ENCODE measurements at regions not wholly inside any gene's neighbourhood (a gene's known extent, or its start where the extent isn't known, plus 50 kb on each side); places are given as distances from the start of the nearest gene placed in this dataset.

GRCh38 chr7:41134300-41135255 is 568.3 kb downstream of the INHBA start:
- H3K4me1 Mint-ChIP-seq (ENCODE audit: low read depth), result no peaks in the 10 kb centered on the region
- no peak overlapping the region for H3K4me3 Mint-ChIP-seq
- no peak overlapping the region for H3K27ac Mint-ChIP-seq
- no peaks in the 10 kb centered on the region for H3K36me3 Mint-ChIP-seq (ENCODE audit: low read depth)
- H3K9me3 Mint-ChIP-seq, result no peaks in the 10 kb centered on the region
- no peaks in the 10 kb centered on the region for H3K27me3 Mint-ChIP-seq
- intact Hi-C loops (cut with micrococcal nuclease), result no loop called here

- intact Hi-C loops (cut with micrococcal nuclease), result no loop called here
- H3K36me3 Mint-ChIP-seq (ENCODE audit: low read depth), result no peaks in the 10 kb centered on the region
Measured at GRCh38 chr7:41133690-41134299, 569.1 kb downstream of the INHBA start.

GRCh38 chr7:41131956-41132355 is 570.9 kb downstream of the INHBA start:
- no peak overlapping the region for H3K27ac Mint-ChIP-seq
- H3K4me1 Mint-ChIP-seq (ENCODE audit: low read depth), result no peaks in the 10 kb centered on the region
- intact Hi-C loops (cut with micrococcal nuclease), result no loop called here
- H3K9me3 Mint-ChIP-seq, result no peaks in the 10 kb centered on the region
- H3K27me3 Mint-ChIP-seq, result no peaks in the 10 kb centered on the region
- no peaks in the 10 kb centered on the region for H3K36me3 Mint-ChIP-seq (ENCODE audit: low read depth)
- no peak overlapping the region for H3K4me3 Mint-ChIP-seq

More at GRCh38 chr7:41133690-41134299, 569.1 kb downstream of the INHBA start:
- Mint-ChIP-seq H3K9me3 (no peaks in the 10 kb centered on the region), H3K4me1 (ENCODE audit: low read depth) (no peaks in the 10 kb centered on the region), H3K4me3 (no peak overlapping the region), H3K27ac (no peak overlapping the region), H3K27me3 (no peaks in the 10 kb centered on the region)

GRCh38 chr7:41130561-41131236 is 572.2 kb downstream of the INHBA start:
- Mint-ChIP-seq H3K9me3 (no peaks in the 10 kb centered on the region), H3K27me3 (no peaks in the 10 kb centered on the region), H3K4me1 (ENCODE audit: low read depth) (no peaks in the 10 kb centered on the region), H3K36me3 (ENCODE audit: low read depth) (no peaks in the 10 kb centered on the region), H3K4me3 (no peak overlapping the region), H3K27ac (no peak overlapping the region)
- intact Hi-C loops (cut with micrococcal nuclease), result no loop called here

GRCh38 chr7:41130086-41130485 is 572.8 kb downstream of the INHBA start:
- Mint-ChIP-seq H3K4me1 (ENCODE audit: low read depth) (no peaks in the 10 kb centered on the region), H3K4me3 (no peak overlapping the region), H3K9me3 (no peaks in the 10 kb centered on the region), H3K27ac (no peak overlapping the region), H3K27me3 (no peaks in the 10 kb centered on the region), H3K36me3 (ENCODE audit: low read depth) (no peaks in the 10 kb centered on the region)
- intact Hi-C loops (cut with micrococcal nuclease), result no loop called here

GRCh38 chr7:41125343-41125742 is 577.5 kb downstream of the INHBA start:
- intact Hi-C loops (cut with micrococcal nuclease), result no loop called here
- no peaks in the 10 kb centered on the region for H3K27me3 Mint-ChIP-seq
- H3K4me3 Mint-ChIP-seq, result no peak overlapping the region
- no peaks in the 10 kb centered on the region for H3K36me3 Mint-ChIP-seq (ENCODE audit: low read depth)
- H3K27ac Mint-ChIP-seq, result no peak overlapping the region
- no peaks in the 10 kb centered on the region for H3K4me1 Mint-ChIP-seq (ENCODE audit: low read depth)
- H3K9me3 Mint-ChIP-seq, result no peaks in the 10 kb centered on the region

GRCh38 chr7:41122256-41122987 is 580.5 kb downstream of the INHBA start:
- no peaks in the 10 kb centered on the region for H3K36me3 Mint-ChIP-seq (ENCODE audit: low read depth)
- intact Hi-C loops (cut with micrococcal nuclease), result no loop called here
- H3K4me3 Mint-ChIP-seq, result no peak overlapping the region
- H3K9me3 Mint-ChIP-seq, result no peaks in the 10 kb centered on the region
- no peaks in the 10 kb centered on the region for H3K27me3 Mint-ChIP-seq
- H3K4me1 Mint-ChIP-seq (ENCODE audit: low read depth), result no peaks in the 10 kb centered on the region
- no peak overlapping the region for H3K27ac Mint-ChIP-seq

- H3K27me3 Mint-ChIP-seq, result no peaks in the 10 kb centered on the region
- H3K36me3 Mint-ChIP-seq (ENCODE audit: low read depth), result no peaks in the 10 kb centered on the region
- H3K27ac Mint-ChIP-seq, result no peak overlapping the region
- H3K9me3 Mint-ChIP-seq, result no peaks in the 10 kb centered on the region
- H3K4me3 Mint-ChIP-seq, result no peak overlapping the region
- H3K4me1 Mint-ChIP-seq (ENCODE audit: low read depth), result no peaks in the 10 kb centered on the region
- intact Hi-C loops (cut with micrococcal nuclease), result no loop called here
Measured at GRCh38 chr7:41121228-41121627, 581.7 kb downstream of the INHBA start.

GRCh38 chr7:41118486-41118885 is 584.4 kb downstream of the INHBA start:
- Mint-ChIP-seq H3K27ac (no peak overlapping the region), H3K4me3 (no peak overlapping the region), H3K27me3 (no peaks in the 10 kb centered on the region), H3K9me3 (no peaks in the 10 kb centered on the region), H3K36me3 (ENCODE audit: low read depth) (no peaks in the 10 kb centered on the region), H3K4me1 (ENCODE audit: low read depth) (no peaks in the 10 kb centered on the region)
- intact Hi-C loops (cut with micrococcal nuclease), result no loop called here

GRCh38 chr7:41117431-41117830 is 585.5 kb downstream of the INHBA start:
- Mint-ChIP-seq H3K4me1 (ENCODE audit: low read depth) (no peaks in the 10 kb centered on the region), H3K4me3 (no peak overlapping the region), H3K27me3 (no peaks in the 10 kb centered on the region), H3K27ac (no peak overlapping the region), H3K9me3 (no peaks in the 10 kb centered on the region), H3K36me3 (ENCODE audit: low read depth) (no peaks in the 10 kb centered on the region)
- intact Hi-C loops (cut with micrococcal nuclease), result no loop called here

GRCh38 chr7:41116817-41117216 is 586.1 kb downstream of the INHBA start:
- no peaks in the 10 kb centered on the region for H3K36me3 Mint-ChIP-seq (ENCODE audit: low read depth)
- H3K4me1 Mint-ChIP-seq (ENCODE audit: low read depth), result no peaks in the 10 kb centered on the region
- no peaks in the 10 kb centered on the region for H3K27me3 Mint-ChIP-seq
- intact Hi-C loops (cut with micrococcal nuclease), result no loop called here
- H3K9me3 Mint-ChIP-seq, result no peaks in the 10 kb centered on the region
- H3K27ac Mint-ChIP-seq, result no peak overlapping the region
- H3K4me3 Mint-ChIP-seq, result no peak overlapping the region

- H3K4me1 Mint-ChIP-seq (ENCODE audit: low read depth), result no peaks in the 10 kb centered on the region
- H3K27me3 Mint-ChIP-seq, result no peaks in the 10 kb centered on the region
- no peaks in the 10 kb centered on the region for H3K36me3 Mint-ChIP-seq (ENCODE audit: low read depth)
- no peak overlapping the region for H3K27ac Mint-ChIP-seq
- H3K4me3 Mint-ChIP-seq, result no peak overlapping the region
- no peaks in the 10 kb centered on the region for H3K9me3 Mint-ChIP-seq
- intact Hi-C loops (cut with micrococcal nuclease), result no loop called here
Measured at GRCh38 chr7:41116337-41116736, 586.6 kb downstream of the INHBA start.

GRCh38 chr7:41114691-41115090 is 588.2 kb downstream of the INHBA start:
- H3K4me1 Mint-ChIP-seq (ENCODE audit: low read depth), result no peaks in the 10 kb centered on the region
- H3K27ac Mint-ChIP-seq, result no peak overlapping the region
- no peaks in the 10 kb centered on the region for H3K9me3 Mint-ChIP-seq
- no peak overlapping the region for H3K4me3 Mint-ChIP-seq
- intact Hi-C loops (cut with micrococcal nuclease), result no loop called here
- no peaks in the 10 kb centered on the region for H3K27me3 Mint-ChIP-seq
- no peaks in the 10 kb centered on the region for H3K36me3 Mint-ChIP-seq (ENCODE audit: low read depth)

- Mint-ChIP-seq H3K36me3 (ENCODE audit: low read depth) (no peaks in the 10 kb centered on the region), H3K27ac (no peak overlapping the region), H3K27me3 (no peaks in the 10 kb centered on the region), H3K4me3 (no peak overlapping the region), H3K9me3 (no peaks in the 10 kb centered on the region), H3K4me1 (ENCODE audit: low read depth) (no peaks in the 10 kb centered on the region)
- intact Hi-C loops (cut with micrococcal nuclease), result no loop called here
Measured at GRCh38 chr7:41114131-41114530, 588.8 kb downstream of the INHBA start.
